Stimulated activated CD4-positive, alpha-beta T cell treated with anti-CD3 and anti-CD28 coated beads, Interleukin-2, amount 100 ng/mL, for 48 hours (primary cell): ENCODE measurements at regions not wholly inside any gene's neighbourhood (a gene's known extent, or its start where the extent isn't known, plus 50 kb on each side); places are given as distances from the start of the nearest gene placed in this dataset.

ENCODE experiments used
- DNase-seq, 2 donors: peaks; one replicate each; pipeline ENCODE4 v3.0.0-alpha.2; 2020

DNA sequence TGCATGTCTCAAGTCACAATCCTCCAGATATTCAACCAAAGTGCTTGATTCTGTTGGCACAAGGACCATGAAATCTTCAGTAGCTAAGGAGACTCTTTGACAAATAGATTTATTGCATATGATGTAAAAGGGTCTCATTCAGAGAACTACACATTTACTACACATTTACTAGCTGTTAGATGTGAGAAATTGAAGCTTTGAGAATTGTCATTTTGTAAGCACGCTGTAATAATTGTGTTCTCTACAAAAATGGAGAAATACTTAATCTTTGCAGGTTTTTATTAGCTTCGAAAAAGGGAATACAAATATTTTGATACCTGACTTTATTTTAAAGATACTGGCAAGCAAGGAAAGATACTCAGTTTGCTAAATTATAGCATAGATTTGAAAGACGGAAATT is 70.2 kb upstream of the CHD2 start:
- no peak for DNase-seq

DNA sequence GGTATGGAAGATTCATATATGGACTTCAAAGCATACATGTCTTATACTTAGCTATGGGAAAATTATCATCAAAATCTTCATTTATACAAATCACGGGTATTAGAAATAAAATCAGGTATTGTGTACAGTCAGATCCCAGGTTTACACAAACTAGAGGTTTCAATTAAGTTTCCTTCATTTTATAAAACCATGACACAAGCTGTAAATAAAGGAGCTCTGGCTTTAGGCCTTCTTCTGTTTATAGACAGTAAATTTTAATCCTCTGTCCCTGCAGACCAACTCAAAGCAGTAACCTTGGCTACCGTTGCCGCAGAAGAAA is 68.8 kb upstream of the CHD2 start:
- DNase-seq = no peak

DNA sequence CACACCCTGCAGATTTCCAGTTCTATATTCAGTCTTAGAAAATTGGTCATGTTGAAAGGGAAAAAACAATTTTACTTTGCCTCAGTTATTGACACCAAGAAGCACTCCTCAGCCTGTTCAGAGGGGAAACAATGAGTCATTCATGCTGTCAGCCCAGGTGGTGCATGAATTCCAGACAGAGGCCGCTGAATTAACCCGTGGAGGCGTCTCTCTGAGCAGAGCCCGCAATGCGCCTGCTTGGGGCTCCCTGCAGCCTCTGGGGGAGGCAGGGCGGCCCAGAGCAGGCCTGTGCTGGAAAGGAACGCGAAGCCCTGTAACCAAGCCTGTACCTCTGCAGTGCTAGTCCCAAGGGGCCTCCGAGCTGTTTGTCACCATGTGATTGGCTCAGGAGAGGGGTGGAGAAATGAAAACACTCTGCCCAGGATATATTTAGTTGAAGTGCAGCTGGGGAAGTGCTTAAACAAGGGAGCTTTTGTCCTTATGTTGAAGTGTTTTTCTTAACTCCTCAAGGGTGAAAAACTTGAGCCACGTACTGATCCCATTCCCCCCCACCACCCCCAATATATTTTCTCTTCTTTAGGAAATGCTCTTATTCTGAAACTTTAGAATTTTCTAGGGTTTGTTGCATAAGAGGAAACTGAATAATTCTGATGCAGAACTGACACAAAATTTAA is 68.3 kb upstream of the CHD2 start:
- DNase-seq = peak; percentile 77 to 78

DNA sequence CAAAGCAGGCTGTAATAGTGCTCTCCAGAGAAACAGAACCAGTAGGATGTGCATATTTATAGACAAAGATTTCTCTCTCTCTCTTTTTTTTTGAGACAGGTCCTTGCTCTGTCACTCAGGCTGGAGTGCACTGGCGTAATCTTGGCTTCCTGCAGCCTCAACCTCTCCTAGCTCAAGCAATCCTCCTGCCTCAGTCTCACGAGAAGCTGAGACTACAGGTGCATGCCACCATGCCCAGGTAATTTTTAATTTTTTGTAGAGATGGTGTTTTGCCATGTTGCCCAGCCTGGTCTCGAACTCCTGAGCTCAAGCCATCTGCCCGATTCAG is 67.1 kb upstream of the CHD2 start:
- DNase-seq = no peak

DNA sequence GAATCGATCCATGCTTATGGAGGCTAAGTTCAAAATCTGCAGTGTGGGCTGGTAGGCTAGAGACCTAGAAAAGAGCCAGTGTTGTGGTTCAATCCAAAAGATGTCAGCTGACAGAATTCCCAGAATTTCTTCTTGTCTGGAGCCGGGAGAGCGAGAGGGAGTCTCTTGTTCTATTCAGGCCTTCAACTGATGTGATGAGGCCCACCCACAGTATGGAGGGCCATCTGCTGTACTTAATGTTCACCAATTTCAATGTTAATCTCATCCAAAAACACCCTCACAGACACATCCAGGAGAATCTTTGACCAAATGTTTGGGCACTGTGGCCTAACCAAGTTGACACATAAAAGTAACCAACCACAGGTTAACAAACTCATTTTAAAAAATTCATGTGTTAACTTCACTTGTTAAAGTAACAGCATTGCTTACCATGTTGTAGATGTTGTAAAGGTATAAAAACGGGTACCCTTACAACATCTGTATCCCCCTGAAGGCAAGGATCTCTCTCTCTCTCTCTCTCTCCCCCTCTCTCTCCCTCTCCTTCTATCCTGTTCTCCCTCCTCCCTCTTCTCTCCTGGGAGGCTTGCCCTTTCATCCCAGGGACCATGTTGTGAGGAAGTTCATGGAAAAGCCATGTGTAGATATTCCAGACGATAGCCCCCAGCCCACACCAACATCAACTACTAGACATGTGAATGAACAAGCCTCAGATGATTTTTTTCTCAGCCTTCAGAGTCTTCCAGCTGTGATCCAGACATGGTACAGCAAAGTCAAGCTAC is 66.4 kb upstream of the CHD2 start:
- no peak for DNase-seq

DNA sequence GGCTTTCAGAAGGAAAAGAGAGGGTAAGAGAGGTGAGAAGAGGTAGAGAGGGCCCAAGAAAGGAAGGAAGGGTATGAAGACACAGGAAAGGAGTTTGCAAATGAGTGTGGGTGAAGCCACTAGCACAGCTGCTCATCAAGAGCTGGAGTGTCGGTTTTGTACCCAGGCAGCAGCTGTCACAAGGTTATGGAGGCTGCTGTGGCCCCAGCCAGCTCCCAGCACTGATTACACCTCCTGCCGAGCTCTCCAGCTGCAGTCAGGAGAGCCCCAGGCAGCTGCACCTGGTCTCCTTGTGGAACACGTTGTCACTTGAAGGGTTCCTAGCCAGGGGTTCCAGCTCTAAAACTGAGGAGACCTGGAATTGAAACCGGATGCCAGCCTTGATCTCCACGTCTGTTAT is 60.4 kb upstream of the CHD2 start:
- DNase-seq = no peak

DNA sequence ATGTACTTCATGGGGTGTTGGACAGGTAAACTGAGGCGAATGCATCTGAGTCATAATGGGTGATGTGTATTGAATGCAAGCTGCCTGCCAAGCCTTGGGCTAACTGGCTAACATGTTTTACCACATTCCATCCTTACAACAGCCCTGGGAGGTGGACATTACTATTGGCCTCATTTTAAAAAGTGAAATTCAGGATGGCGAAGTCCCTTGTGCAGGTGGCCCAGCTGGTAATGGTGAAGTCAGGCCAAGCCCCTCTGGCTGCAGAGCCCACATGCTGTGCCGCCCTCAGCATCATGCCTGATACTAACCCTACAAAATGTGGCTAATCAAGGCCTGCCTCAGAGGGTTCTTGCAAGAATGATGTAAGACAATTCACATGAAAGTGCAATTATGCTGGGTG is 60.0 kb upstream of the CHD2 start:
- no peak for DNase-seq

DNA sequence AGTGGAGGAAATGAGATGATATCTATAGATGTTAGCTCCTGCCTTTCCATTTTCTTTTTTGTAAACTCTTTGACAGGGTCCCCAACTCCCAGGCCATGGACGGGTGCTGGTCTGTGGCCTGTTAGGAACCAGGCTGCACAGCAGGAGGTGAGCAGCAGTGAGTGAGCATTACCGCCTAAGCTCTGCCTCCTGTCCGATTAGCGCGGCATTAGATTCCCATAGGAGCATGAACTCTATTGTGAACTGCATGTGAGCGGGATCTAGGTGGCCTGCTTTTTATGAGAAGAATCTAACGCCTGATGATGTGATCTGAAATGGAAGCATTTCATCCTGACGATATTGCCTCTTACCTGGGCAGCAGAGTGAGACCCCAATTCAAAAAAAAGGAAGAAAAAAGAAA is 56.8 kb upstream of the CHD2 start:
- no peak for DNase-seq

DNA sequence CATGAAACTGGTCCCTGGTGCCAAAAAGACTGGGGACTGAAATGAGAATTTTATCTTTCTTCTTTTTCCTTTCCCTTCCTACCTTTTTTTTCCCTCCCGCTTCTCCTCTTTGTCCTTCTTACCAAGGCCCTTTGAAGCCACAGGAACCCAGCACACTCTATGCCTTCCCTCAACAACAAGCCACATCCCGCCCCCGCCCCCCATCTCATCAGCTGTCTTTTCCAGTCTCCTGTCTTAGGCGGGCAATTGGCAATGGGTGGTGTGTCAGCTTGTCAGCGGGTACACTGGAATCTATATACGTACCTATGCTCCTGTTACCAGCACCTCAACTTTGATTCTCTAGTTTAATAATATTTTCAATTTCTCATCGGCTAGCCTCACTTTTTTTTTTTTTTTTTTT is 56.3 kb upstream of the CHD2 start:
- DNase-seq = no peak

DNA sequence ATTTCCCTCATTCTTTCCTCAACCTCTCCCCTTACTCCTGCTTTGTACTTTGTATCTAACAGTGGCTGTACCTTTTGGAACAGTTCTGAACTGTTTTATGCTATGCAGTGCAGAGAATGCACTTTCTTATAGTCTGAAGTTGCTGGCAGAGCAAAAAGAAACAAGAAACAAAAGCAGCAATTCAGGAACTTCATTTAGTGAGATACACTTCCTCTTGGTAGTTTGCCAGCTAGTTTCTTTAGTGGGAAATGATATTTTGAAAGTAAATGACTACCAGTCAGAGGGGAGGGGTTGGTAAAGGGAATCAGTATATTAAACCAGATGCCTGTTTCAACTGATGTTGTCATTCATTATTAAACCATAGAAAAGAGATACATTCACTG is 55.0 kb upstream of the CHD2 start:
- no peak for DNase-seq

DNA sequence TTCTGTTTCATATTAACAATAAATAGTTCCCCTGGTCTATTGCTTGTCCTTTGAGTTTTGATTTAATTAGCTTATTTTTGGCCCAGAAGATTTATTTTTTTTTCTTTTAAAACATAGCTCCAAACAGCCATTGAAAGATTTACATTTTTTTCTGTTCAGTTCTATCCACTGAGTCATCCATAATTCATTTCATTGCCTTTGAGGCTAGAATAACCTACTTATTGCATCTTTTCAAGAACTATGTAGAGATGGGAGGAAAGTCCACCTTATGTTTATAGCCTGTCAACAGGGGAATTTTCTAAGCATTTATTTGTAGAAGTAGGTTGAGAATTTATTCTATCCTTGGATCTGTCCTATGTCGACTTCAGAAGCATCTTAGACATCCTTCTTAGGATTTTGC is 53.4 kb upstream of the CHD2 start:
- DNase-seq = no peak

DNA sequence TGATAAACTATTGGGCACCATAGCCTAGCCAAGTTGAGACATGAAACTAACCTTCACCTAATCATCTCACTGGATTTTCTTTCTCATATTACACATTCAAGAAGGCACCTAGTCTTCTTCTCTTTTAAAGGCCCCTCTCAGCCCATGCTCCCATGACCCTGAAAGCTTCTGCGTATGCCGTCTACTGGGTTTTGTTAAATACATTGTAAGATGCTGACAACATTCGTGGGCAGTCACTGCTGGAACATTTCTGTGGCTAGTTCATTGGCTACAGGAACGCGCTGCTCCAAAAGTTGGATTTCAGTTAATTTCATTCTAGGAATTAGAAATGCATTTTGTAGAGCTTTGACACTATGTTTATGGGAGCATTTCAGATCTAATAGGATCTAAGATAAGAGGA is 52.3 kb upstream of the CHD2 start:
- DNase-seq = no peak

DNA sequence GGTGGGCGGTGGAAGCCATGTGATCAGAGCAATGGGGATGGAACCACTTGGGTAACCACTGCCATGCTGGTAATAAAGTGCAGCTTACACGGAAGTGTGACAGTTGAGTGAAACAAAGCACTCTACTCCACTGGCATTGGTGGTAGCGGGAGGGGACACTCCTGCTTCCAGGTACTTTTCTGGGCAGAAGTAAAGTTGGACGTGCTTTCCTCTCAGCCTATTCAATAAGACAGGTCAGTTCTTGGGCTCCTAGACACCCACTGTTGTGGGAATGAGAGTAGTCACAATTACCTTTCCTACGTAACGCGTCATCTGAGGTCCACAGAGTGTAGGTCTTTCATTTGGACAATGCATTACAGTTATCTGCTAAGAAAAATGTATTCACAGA is 51.7 kb upstream of the CHD2 start:
- DNase-seq = no peak

DNA sequence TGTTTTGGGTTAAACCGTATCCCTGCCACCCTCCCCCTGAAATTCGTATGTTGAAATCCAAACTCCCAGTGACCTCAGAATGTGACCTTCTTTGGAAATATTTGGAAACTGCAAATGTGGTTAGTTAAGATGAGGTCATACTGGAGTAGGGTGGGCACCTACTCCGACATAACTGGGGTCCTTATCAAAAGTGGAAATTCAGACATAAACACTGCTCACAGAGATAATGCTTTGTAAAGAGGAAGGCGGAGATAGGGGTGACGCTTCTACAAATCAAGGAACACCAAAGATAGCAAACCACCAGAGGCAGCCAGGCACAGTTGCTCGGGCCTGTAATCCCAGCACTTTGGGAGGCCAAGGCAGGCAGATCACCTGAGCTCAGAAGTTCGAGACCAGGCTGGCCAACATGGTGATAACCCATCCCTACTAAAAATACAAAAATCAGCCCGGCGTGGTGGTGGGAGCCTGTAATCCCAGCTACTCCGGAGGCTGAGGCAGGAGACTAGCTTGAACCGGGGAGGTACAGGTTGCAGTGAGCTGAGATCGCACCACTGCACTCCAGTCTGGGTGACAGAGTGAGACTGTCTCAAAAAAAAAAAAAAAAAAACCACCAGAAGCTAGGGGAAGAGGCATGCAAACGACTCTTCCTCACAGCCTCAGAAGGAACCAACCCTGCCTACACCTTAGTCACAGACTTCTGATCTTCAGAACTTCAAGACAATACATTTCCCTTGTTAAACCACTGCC is 51.1 kb upstream of the CHD2 start:
- DNase-seq = peak in 1 of 2 donors; percentile 21

DNA sequence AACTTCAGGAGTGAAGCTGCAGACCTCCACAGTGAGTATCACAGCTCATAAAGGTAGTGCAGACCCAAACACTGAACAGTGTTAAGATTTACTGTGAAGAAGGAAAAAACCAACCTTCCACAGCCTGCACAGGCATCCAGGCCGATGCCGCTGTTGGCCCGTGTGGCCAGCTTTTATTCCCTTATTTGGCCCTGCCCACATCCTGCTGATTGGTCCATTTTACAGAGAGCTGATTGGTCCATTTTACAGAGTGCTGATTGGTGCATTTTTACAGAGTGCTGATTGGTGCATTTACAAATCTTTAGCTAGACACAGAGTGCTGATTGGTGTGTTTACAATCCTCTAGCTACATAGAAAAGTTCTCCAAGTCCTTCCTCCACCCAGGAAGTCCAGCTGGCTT is 49.9 kb upstream of the CHD2 start:
- peak in 1 of 2 donors; percentile 26 for DNase-seq
